KBM-7 (cell line): ENCODE measurements at regions not wholly inside any gene's neighbourhood (a gene's known extent, or its start where the extent isn't known, plus 50 kb on each side); places are given as distances from the start of the nearest gene placed in this dataset.

Experiments
- DNase-seq: peaks from one replicate; pipeline ENCODE4 v3.0.0-alpha.2; 2015
- in situ Hi-C: fragments of 300-500 bp; cut with MboI; formaldehyde crosslinking; loops from 2 replicates; pipeline ENCODE4 v1.14.3; 2020; ENCODE audit warnings: low sequenced_read_pairs, low pct_unique_long_range_greater_than_20kb, mixed read lengths

DNA sequence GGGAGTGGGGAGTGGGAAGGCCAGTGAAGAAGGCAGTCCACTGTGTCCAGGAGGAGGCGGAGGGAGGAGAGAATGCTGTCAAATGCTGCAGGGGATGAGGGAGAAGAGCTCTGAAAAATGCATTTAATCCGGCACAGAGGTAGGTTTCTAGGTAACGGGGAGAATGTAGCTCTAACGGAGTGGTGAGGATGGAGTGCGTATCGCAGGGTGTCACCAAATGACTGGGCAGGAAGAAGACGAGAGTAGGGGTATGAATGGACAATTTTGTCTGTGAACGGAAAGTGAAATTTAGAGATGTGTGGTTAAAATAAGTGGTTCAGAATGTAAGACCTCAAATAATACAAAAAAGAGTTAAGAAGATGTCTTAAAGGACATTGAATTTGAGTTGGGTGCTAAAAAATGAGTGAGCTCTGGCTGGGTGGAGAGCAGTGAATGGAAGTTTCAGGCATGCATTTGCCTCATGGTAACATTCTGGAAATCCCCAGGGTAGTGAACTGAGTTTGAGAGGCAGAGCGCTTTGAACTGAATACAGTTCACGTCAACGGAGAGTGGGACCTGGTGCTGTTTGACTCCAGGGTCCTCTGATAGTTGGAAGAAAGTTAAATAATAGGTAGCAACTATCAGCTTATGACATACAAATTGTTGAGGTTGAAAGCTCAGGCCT lies 81.3 kb upstream of the CADM1 start:
- no peak for DNase-seq

DNA sequence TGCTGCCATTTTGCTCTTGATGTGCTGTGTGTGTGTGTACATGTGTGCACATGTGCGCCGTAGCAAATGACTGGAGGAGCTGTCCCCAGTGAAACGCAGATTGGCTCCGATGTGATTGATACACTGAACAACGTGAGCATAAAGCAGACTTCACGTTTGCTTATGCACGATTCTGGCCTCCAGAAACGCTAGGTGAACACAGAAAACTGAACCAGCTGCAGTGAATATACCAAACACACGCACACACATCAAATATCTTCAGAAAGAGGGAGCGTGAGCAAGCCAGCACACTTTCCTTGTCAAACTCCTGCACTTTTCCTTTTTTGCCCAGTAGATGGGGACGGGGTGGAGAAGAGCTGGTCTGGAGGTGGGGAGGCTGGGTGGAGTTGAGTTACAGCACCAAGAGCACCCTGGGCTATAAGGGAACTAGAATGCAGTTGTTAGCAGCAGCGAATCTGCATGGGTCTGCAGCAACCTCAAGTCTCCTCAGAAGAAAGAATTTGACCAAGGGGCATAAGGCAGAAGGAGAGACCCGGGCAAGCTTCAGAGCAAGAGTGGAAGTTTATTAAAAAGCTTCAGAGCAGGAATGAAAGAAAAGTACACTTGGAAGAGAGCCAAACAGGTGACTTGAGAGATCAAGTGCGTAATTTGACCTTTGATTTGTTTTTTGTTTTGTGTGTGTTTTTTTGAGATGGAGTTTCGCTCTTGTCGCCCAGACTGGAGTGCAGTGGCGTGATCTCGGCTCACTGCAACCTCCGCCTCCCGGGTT lies 77.8 kb upstream of the CADM1 start:
- in situ Hi-C loops = no loop called here
- DNase-seq = no peak

More for the DNA sequence above, 81.3 kb upstream of the CADM1 start:
- in situ Hi-C loops = no loop called here

DNA sequence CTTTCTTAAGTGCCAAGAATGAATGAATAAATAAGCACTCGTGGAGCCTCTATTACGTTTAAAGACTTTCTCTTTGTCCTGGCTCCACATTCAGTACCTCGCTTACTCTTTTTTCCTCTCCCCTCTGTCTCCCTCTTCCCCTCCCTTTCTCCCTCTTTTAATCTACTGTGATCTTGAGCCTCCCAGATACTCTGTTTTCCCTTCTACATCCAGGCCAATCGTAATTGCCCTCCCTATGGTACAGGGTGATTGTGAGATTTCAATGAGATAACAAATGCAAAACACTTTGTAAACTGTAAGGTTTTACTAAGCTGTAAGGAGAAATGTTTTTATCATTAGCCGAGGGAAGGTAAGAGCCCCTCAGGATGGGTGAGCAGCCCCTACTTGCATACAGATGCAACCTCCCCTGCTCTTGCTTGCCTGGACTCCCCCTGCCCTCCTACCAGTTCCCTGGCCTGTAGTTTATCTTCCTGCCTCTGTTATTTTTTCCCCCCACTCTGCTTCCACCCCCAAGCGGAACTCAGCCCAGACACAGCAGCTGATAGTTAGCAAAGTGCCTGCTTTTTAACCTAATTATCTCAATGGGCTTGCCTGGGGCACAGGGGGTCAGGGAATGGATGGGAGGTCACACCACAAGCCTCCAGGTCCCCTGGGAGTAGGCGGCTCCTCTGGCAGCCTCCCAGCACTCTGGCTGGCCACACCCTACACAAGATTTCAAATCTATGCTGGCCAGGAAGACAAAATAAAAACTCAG lies 76.9 kb upstream of the CADM1 start:
- in situ Hi-C loops = no loop called here
- DNase-seq = no peak

DNA sequence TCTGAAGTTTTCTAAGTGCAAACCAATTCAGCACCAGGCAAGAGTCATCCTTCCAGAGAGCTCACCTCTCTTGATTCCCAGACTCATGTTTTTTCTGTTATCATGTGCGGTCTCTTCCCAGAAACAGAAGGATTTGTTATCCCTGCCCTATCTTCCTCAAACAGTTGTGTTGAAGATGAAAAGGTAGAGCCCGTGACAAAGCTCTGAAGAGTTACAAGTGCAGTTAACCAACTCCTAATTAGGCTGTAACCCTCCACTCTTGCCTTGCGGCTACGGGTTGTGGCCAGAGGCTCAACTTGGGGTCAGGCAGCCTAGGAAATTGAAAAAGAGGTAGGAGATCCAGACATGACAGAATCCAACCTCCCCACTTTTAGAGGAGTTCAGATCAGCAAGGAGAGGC lies 76.2 kb upstream of the CADM1 start:
- in situ Hi-C loops = no loop called here
- no peak for DNase-seq

DNA sequence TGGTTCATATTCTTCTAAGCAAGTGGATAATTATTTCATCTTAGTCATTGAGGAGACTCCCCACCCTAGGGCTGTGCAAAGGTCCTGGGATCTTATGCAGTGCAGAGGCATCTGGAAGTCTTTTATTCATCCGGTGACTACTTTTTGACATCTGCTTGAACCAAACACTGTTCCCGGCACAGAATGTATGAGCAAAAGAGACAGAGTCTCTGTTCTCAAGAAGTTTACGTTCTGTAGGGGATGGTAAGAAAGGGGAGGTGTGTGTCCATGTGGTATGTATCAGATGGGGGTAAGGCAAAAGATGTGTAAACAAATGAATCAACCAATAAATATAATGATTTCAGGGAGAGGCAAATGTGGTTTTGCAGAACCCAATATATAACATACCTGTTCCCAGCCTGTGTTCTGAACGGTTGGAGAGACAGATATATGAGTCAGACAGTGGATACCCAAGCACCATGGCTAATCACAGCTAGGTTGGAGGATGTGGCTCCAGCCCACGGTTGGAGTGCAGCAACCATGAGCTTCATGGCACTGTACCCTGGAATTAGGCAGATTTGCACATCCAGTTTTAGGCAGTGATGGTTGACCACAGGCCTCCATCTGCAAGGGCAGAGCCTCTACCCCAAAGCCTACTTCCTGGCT lies 75.1 kb upstream of the CADM1 start:
- no peak for DNase-seq
- in situ Hi-C loops = no loop called here

DNA sequence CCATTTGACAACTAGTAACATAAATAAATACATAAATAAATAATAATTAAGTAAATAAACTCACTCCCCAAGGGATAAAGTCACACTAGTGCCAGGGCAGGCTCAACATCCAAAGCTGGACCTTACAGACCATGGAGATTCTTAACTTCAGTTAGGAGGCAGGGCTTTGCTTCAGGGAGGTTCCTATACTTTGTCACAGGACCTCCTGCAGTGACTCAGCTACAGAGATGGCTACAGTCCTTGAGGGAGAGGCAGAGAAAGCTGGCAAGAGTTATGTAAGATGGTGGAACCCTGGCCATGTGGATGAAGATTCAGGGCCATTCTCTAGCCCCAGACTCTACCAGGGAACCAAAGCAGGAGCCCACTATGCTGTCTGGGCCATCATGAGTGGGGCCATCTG lies 74.1 kb upstream of the CADM1 start:
- in situ Hi-C loops = no loop called here
- no peak for DNase-seq

DNA sequence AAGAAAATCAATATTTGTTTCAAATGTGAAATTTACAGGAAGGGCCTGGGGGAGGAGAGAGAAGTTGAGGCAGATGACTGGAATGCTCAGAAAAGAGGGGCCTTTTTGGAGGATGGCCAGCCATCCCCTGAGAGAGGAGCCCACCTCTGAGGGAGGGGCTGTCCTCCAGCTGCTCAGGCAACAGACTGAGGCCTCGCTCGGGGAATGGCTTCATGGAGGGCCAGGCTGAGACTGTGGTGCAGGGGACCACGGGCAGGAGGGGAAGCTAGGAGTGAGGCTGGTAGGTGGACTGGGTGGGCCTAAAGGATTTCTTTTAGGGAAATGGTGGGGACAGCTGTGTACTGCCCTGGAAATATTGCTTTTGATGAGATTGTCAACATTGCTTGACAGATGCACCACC lies 73.5 kb upstream of the CADM1 start:
- in situ Hi-C loops = no loop called here
- DNase-seq = no peak

DNA sequence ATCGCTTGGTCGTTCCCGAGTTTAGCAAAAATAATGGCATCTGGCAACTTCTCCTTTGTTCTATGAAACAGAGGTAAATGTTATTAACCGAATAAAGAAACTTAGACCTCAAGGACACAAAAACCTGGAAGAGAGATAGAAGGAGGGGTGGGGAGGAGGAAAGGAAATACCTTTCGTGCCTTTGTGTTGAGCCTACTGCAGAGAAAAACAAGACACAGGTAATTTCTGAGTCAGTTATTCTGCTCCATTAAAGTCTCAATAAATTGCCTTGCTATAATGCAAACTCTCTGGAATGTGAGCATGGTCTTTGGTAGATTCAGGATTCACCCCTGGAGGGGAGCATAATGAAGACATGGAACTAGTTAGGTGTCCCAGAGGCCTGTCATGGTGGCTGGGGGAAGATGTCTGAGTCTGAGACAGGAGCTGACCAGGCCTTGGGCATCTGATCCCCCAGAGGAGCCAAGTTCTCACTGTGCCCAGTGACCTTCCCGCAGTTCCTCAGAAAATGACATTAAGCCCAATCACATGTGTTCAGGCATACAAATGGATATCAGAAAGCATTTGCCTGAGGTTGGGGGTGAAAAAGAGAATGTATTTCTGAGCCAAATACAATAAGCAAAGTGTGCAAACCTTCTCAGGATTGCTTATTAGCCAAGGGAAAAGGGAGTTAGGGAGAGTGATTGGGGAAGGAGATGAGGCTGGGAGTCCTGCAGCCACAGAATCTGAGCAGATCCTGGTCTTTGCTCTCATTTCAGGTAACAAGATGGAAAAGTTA lies 72.6 kb upstream of the CADM1 start:
- in situ Hi-C loops = no loop called here
- DNase-seq = no peak

DNA sequence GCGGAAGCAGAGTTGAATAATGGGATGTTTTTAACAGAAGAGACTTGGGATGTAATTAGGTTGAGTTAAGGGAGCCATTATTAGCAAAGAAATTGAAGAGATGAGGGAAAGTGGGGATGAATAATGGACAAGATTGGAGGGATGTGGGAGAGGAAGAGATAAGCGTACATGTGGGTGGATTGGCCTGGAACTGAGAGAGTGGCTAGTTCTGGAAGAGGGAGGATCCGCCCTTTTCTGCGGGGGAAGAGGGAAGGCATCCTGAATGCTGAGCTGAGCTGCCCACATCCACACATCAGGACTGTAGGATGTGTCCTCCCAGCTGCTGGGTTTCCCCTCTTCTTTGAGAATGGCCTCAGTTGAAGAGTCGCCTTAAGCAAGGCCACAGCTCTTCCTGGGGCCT lies 68.3 kb upstream of the CADM1 start:
- in situ Hi-C loops = no loop called here
- no peak for DNase-seq

DNA sequence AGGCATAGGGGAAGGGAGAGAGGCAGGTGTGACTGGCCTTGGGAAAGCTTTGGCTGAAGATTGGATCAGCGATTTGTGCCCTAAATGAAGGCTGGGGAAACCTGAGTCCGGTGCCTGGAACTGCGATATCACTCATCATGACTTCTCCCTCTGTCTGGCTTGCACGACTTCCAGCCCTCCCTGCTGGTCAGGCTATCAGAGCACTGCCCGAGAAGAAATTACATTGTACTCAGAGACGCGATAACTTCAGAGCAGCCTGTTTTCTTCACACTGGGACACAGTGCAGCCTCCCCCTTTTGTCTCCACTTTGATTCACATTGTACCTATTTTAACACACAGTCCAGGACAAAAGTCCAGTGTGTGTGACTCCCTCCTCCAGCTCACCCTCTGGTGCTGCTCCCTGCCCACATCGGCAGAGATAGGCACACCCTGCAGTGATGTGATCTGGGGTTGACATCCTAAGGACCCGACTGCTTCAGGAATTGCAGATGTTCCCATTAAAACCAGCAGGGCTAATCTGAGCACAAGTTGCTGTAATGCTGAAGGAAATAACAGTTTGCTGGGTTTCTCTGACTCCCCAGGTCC lies 62.1 kb upstream of the CADM1 start:
- no peak for DNase-seq
- in situ Hi-C loops = no loop called here

DNA sequence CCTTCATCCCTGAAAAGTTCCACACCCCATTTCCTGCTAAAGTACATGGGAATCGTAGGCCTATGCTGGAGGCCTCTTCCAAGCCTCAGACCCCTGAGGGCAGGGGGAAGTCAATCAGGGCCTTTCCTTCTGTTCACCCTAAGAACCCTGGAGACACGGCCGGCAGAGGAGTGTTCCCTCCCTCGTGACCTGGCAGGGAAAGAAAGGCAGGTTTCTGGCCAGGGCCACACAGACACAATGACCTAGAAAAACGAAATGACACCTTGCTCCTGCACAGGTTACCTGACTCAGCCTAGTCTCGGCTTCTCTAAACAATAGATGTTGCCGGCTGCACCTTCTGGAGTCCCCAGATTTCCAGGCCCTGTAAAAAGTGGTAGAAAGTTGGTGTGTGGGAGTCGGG lies 60.6 kb upstream of the CADM1 start:
- DNase-seq = no peak
- in situ Hi-C loops = no loop called here

DNA sequence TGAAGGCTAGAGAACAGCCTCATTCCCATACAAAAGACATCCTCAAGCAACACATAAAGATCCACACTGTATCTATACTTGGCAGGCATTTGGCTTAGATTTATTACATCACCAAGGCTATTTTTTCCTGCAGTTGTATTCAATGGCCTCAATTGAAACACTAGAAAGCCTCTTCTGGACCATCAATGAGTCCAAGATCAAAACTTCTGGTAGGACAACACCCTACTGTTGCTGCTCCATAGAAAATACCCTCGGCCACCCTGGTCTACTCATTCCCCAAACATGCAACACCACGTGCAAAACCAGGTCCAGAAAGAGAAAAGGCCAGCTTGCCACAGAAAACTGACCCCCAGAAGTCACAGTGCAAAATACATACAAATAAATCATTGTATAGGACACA lies 56.9 kb upstream of the CADM1 start:
- in situ Hi-C loops = no loop called here
- no peak for DNase-seq

DNA sequence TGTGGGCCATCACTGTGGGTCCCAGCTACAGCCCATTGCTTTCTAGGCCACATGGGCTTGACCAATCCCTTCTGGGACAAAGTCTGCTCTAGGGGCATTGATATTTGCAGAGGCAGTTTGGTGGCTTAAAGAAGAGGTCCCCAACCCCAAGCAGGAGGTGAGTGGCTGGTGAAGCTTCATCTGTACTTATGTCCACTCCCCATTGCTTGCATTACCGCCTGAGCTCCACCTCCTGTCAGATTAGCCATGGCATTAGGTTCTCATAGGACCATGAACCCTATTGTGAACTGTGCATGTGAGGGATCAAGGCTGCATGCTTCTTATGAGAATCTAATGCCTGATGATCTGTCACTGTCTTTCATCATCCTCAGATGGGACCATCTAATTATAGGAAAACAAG lies 54.4 kb upstream of the CADM1 start:
- in situ Hi-C loops = no loop called here

DNA sequence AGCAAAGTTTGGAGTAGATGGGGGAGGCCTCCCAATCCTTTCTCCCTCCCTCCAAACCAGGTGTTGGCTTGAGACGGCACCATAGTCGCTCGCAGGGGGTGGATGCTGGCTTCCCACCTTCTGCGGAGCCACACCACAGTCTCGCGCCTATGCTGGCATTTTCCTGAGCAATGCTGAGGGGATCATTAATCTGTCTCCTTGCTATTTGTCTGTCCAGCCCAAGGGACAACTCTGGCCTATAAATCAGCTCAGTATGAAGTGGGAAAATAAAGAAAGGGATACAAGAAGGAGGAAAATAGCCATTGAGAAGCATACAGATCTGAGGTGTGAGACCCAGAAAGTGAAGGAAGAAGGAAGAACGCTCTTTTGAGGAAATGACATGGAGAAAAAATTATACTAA lies 53.5 kb upstream of the CADM1 start:
- in situ Hi-C loops = no loop called here
- no peak for DNase-seq

More for the DNA sequence above, 54.4 kb upstream of the CADM1 start:
- no peak for DNase-seq

DNA sequence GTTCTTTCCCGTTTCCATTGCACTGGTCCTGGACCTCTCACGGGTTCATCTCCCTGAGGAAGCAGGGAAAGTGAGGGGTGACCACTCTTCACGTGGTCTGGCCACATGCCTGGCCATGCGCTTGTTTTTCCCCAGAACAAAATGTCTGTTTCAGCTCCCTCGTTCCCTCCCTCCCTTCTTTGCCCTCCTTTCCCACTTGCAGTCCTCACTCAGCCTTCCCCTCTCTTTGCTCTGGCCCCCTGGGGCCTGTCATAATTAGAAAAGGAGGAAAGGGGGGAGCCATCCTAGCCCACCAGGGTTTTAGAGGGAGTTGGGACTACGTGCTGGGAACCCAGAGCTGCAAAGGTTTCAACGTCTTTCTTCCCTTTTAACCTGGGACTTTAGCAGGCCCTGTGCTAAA lies 52.8 kb upstream of the CADM1 start:
- in situ Hi-C loops = no loop called here
- DNase-seq = no peak

DNA sequence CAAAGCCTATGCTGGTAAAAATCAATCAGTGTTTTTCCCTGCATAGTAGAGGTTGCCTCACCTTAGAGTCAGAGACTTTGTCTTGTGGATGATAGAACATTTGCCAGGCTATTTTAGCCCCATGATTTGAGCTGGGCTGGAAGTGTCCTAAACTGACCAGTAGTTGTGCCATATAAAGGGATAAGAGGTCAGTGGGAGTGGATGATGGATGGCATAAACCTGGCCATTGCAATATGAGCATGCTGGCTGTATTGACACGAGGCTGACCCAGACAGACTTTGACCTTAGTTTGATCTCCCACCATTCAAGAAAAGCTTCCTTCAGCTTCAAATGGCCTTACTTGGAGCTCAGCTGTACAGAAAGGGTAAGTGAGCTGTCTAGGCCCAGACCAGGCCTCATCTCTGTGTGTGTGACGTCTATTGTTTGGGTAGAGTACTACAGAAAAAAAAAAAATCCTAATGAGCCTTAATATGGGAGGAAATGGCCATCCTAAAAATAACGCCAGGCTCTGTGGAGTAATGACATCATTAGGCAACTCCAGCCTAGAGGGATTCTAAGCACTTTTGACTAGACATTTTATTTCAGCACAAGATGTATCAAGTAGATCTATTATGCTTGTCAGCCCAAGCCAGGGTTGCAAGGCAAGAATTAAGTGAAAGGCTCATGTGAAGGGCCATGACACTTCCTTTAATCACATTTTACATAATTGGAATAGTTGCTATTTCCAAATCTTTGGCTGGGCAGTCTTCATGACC lies 51.3 kb upstream of the CADM1 start:
- in situ Hi-C loops = no loop called here
- no peak for DNase-seq
